Neural cell (in vitro differentiated cells): ENCODE measurements at regions not wholly inside any gene's neighbourhood (a gene's known extent, or its start where the extent isn't known, plus 50 kb on each side); places are given as distances from the start of the nearest gene placed in this dataset.

Experiments used
- MXI1 ChIP-seq: fragments of 450-650 bp; conservative IDR thresholded peaks from 2 replicates; pipeline ENCODE4 v1.6.1; 2014; ENCODE audit warnings: antibody characterized with exemption, mild to moderate bottlenecking; ENCODE audit not compliant: poor library complexity, severe bottlenecking
- TF ChIP-seq, protein P1 (sequence below): IDR thresholded peaks from 2 replicates; pipeline ENCODE4 v1.6.1; 2012; ENCODE audit warnings: borderline replicate concordance

- no peak for TF ChIP-seq MXI1
- TF ChIP-seq, protein P1, sequence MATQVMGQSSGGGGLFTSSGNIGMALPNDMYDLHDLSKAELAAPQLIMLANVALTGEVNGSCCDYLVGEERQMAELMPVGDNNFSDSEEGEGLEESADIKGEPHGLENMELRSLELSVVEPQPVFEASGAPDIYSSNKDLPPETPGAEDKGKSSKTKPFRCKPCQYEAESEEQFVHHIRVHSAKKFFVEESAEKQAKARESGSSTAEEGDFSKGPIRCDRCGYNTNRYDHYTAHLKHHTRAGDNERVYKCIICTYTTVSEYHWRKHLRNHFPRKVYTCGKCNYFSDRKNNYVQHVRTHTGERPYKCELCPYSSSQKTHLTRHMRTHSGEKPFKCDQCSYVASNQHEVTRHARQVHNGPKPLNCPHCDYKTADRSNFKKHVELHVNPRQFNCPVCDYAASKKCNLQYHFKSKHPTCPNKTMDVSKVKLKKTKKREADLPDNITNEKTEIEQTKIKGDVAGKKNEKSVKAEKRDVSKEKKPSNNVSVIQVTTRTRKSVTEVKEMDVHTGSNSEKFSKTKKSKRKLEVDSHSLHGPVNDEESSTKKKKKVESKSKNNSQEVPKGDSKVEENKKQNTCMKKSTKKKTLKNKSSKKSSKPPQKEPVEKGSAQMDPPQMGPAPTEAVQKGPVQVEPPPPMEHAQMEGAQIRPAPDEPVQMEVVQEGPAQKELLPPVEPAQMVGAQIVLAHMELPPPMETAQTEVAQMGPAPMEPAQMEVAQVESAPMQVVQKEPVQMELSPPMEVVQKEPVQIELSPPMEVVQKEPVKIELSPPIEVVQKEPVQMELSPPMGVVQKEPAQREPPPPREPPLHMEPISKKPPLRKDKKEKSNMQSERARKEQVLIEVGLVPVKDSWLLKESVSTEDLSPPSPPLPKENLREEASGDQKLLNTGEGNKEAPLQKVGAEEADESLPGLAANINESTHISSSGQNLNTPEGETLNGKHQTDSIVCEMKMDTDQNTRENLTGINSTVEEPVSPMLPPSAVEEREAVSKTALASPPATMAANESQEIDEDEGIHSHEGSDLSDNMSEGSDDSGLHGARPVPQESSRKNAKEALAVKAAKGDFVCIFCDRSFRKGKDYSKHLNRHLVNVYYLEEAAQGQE: no peak
Measured at GRCh38 chr4:18735740-18736268, 714.2 kb upstream of the LCORL start.
